Suppressor macrophage treated with lipopolysaccharide for 4 hours (primary cell): ENCODE measurements at regions not wholly inside any gene's neighbourhood (a gene's known extent, or its start where the extent isn't known, plus 50 kb on each side); places are given as distances from the start of the nearest gene placed in this dataset.
A peak's percentile ranks its signal among the peaks of the same experiment; 100 is the strongest.
"Not testable (repeated sequence)": the region's sequence is repeated elsewhere in the genome, so short reads cannot be mapped to it uniquely, and the experiment has no call there.

ENCODE experiments used
- DNase-seq: peaks from one replicate; pipeline ENCODE4 v3.0.0-alpha.2; 2020

- no peak for DNase-seq
These were observed 150.5 kb upstream of the LPP start for GRCh38 chr3:188003188-188004171.

- peak; percentile 9 for DNase-seq
These were observed 147.1 kb upstream of the LPP start for GRCh38 chr3:188006726-188007393.

- DNase-seq: peak; percentile 83
These were observed 146.1 kb upstream of the LPP start for GRCh38 chr3:188007897-188008296.

DNA sequence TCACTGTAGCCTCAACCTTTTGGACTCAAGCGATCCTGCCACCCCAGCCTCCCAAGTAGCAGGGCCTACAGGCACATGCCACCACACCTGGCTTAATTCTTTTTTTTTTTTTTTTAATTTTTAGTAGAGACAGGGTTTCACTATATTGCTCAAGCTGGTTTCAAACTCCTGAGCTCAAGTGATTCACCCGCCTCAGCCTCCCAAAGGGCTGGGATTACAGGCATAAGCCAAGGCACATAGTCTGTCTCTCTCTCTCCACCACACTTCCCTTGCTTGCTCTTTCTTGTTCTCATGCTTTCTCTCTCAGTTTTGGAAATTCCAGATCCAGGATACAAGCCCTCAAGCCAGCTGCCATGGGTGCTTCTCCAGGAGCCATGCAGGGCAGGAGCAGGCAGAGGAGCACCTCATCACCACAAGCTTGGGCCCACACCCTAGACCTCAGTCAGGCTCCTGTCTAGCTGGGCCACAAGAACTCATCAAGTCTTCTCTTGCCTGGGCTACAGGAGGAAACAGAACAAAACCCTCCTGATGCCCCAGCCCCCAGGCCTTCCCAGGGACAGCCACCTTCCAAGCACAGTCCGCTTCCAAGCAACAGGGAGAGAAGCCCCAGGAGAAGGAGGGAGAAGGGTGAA is 145.3 kb upstream of the LPP start:
- DNase-seq: no peak

GRCh38 chr3:188010478-188010877 is 143.5 kb upstream of the LPP start:
- no peak for DNase-seq

DNA sequence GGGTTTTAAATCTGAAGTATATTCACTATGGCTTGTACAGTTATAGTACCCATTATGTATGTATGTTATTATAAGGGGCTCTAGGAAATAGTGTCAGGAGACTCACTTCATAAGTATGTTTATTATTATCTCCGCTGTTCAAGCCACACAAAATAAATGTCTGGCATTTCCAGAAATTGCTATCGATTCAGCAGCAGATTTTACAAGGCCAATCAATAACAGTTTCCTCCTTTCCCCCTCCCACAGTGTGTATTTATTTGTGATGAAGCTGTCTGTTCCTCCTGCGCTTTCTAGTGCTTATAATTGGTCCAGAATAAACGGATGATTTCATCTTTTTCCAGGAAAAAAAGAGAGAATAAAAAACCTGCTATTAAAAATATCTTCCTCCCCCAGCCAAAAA is 134.2 kb upstream of the LPP start:
- no peak for DNase-seq

GRCh38 chr3:188021041-188021440 is 132.9 kb upstream of the LPP start:
- DNase-seq: peak; percentile 8

GRCh38 chr3:188021502-188022040 is 132.4 kb upstream of the LPP start:
- DNase-seq: peak; percentile 73

- DNase-seq: not testable (repeated sequence)
These were observed 131.1 kb upstream of the LPP start for GRCh38 chr3:188022902-188023301.

DNA sequence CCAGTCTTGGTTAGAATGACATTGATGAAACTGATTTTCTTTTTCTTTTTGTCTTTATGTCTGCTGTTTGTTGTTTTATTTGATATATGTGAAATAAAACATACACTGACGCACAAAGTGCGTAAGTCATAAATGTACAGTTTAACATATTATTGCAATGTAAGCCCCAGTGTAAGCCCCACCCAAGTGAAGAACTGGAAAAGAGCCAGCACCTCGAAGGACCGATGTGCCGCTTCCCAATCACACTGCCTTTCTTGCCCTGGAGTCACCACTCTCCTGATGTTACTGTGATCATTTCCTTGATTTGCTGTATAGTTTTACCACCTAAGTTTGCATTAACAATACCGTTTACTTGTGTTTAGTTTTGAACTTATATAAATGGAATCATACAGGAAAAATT is 128.4 kb upstream of the LPP start:
- no peak for DNase-seq

GRCh38 chr3:188026191-188026968 is 127.6 kb upstream of the LPP start:
- DNase-seq: no peak

DNA sequence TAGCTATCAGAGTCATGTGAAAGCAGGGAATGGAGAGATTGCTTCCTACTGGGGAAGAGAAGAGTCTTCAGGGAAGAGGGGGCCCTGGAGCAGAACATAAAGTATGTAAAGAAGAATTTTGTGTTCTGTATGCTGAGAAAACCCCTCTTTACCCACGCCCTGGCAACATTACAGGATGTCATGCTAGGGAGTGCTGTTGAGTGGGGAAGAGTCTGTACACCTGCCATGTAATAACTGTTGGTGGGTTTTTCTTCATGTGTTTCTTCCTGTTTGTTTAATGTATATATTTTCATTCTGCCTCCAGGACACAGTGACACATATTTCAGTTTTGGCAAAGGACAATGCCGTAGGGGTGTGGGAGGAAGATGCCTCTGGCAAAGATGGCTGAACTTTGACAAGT is 122.8 kb upstream of the LPP start:
- no peak for DNase-seq

DNA sequence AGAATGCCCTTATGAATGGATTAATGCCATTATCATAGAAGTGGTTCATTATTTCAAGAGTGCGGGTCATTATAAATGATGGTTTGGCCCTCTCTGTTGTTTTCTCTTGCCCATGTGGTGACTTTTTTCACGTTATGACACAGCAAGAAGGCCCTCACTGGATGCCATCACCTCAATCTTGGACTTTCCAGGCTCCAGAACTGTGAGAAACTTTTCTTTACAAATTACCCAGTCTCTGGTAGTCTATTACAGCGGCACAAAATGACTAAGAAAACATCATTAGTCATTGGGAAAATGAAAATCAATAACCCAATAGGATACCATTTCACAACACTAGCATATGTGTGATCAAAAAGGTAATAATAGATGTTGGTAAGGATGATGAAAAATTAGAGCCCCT is 119.0 kb upstream of the LPP start:
- DNase-seq: peak; percentile 35

- DNase-seq: no peak
These were observed 117.4 kb upstream of the LPP start for GRCh38 chr3:188036375-188037194.

GRCh38 chr3:188037195-188037718 is 116.7 kb upstream of the LPP start:
- no peak for DNase-seq

GRCh38 chr3:188037965-188038581 is 115.9 kb upstream of the LPP start:
- DNase-seq: no peak

DNA sequence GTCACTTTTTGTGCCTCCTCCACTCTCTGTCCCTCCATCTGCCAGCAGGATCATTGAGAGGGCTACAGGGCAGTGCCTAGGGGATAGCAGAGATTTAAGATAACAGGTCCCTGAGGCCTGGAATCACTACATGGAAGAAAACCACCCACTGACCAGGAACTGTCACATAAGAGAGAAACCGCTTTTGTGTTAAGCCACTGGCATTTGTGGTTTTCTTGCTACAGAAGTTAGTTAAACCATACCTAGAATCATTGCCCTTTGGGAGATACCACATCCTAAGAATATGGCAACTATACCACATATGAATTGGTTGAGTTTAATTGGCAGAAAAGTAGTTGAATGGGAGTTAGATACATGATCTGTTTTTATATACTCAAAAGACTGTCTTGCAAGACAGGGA is 112.8 kb upstream of the LPP start:
- DNase-seq: no peak

GRCh38 chr3:188041895-188042294 is 112.1 kb upstream of the LPP start:
- no peak for DNase-seq

DNA sequence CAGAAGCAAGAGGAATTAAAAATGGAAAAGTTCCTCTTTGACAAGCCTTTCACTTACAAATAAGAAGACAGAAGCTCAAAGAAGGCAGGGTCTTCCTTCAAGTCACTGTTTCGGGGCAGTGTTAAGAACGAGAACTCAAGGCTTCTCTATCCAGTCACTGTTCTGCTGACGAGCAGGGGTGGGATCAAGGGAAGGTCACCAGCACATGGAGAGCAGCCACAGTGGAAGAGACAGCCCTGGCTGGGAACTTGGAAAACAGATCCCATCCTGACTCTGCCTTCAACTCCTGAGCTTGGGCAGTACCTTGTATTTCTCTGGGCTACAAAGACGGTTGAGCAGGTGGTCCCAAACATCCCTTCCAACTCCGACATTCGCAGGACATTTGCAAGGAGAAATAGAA is 111.5 kb upstream of the LPP start:
- no peak for DNase-seq

GRCh38 chr3:188043891-188044290 is 110.1 kb upstream of the LPP start:
- no peak for DNase-seq
